Gastroesophageal sphincter (tissue), 4 donors: ENCODE measurements at regions not wholly inside any gene's neighbourhood (a gene's known extent, or its start where the extent isn't known, plus 50 kb on each side); places are given as distances from the start of the nearest gene placed in this dataset.
A peak's percentile ranks its signal among the peaks of the same experiment; 100 is the strongest.

Experiments used
- ATAC-seq: fragments of 150-250 bp; one replicate; pipeline ENCODE4 v1.9.1; 2016; ENCODE audit warnings: mild to moderate bottlenecking, moderate library complexity
- H3K27ac ChIP-seq, 4 donors: fragments of 200-600 bp; sonication (generic) in 3 of 4; 1 replicate in 3 of 4; 2 replicates in 1 of 4; pipeline ENCODE4 v1.5.1; 2016 to 2019
- H3K27me3 ChIP-seq: fragments of 200-600 bp; sonication (generic); one replicate; pipeline ENCODE4 v1.5.1; 2019
- H3K36me3 ChIP-seq, 2 donors: fragments of 200-600 bp; sonication (generic); one replicate each; pipeline ENCODE4 v1.5.1; 2019; ENCODE audit warnings: control low read depth in 1 of 2
- H3K4me1 ChIP-seq, 3 donors: fragments of 200-600 bp; sonication (generic); 1 replicate in 2 of 3; 2 replicates in 1 of 3; pipeline ENCODE4 v1.5.1; 2016 to 2019; ENCODE audit warnings: control low read depth in 2 of 3
- H3K4me3 ChIP-seq, 2 donors: fragments of 200-600 bp; sonication (generic); one replicate each; pipeline ENCODE4 v1.5.1; 2019; ENCODE audit warnings: mild to moderate bottlenecking in 1 of 2, moderate library complexity in 1 of 2
- H3K9me3 ChIP-seq, 3 donors: fragments of 200-600 bp; sonication (generic); one replicate each; pipeline ENCODE4 v1.5.1; 2017 to 2019; ENCODE audit warnings: control low read depth in 2 of 3
- CTCF ChIP-seq, 4 experiments: fragments of 200-600 bp in 2 of 4; fragments of 450-650 bp in 2 of 4; sonication (generic) in 1 of 4; IDR thresholded peaks; one replicate each; pipeline ENCODE4 v1.5.1; 2017 to 2019; ENCODE audit warnings: antibody characterized with exemption in 4 of 4, mild to moderate bottlenecking in 2 of 4, moderate library complexity in 2 of 4
- EP300 ChIP-seq: sonication (generic); formaldehyde crosslinking; IDR thresholded peaks from one replicate; pipeline ENCODE4 v1.6.1; 2017; ENCODE audit warnings: antibody characterized with exemption, mild to moderate bottlenecking
- POLR2A ChIP-seq, 2 donors: fragments of 450-650 bp; IDR thresholded peaks; one replicate each; pipeline ENCODE4 v1.6.1; 2017; ENCODE audit warnings: antibody characterized with exemption in 2 of 2, mild to moderate bottlenecking in 2 of 2, moderate library complexity in 1 of 2
- POLR2AphosphoS5 ChIP-seq: sonication (generic); formaldehyde crosslinking; IDR thresholded peaks from one replicate; pipeline ENCODE4 v1.6.1; 2017; ENCODE audit warnings: antibody characterized with exemption
- WGBS, 2 donors: methylation state at CpG; one replicate each; pipeline ENCODE4 v1.1.5; 2018; ENCODE audit warnings: low coverage in 1 of 2; 5-methylcytosine and 5-hydroxymethylcytosine counted together

- peak overlapping the region; percentile 1 to 50 (median 40) for H3K27ac ChIP-seq
- peaks cover 0 to 29% (median 3%) of the 10 kb centered on the region in 3 donors for H3K4me1 ChIP-seq
- H3K27me3 ChIP-seq, result no peaks in the 10 kb centered on the region
- ATAC-seq, result peak; percentile 39
- no peak overlapping the region for H3K4me3 ChIP-seq
- no peaks in the 10 kb centered on the region for H3K9me3 ChIP-seq
- TF ChIP-seq CTCF (IDR thresholded peaks at IDR 0.05), result no peak
- no peak for TF ChIP-seq EP300
- TF ChIP-seq POLR2A (IDR thresholded peaks at IDR 0.05), result no peak
- no peak for TF ChIP-seq POLR2AphosphoS5
- 7 to 21% methylated on average over 1 of the region's 1 CpG for WGBS, 2 donors
- no peaks in the 10 kb centered on the region for H3K36me3 ChIP-seq
These were observed 111.1 kb upstream of the PLEKHA5 start for GRCh38 chr12:19018302-19018970.

DNA sequence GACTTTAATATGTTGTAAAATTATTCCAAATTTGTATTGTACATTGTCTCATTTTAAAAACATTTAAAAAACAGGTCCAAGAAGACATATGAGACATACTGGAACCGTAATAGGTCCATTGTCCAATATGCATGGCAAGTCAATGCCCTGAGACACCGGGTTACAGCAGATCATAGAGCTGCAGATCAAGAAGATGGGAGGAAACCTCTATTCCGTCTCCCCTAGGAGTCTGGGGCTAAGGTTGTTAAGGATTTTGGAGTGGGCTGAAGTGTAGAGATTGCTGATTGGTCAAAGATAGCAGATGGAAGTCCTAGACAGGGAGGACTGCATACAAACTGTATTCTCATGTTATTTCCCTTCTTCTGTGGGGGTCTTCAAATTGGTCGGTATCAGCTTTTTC is 108.3 kb upstream of the PLEKHA5 start:
- H3K4me3 ChIP-seq, result no peak overlapping the region
- TF ChIP-seq EP300 (no peak), POLR2AphosphoS5 (no peak), POLR2A (IDR thresholded peaks at IDR 0.05) (no peak), CTCF (IDR thresholded peaks at IDR 0.05) (no peak)
- H3K27me3 ChIP-seq, result no peaks in the 10 kb centered on the region
- H3K9me3 ChIP-seq, result no peaks in the 10 kb centered on the region
- H3K4me1 ChIP-seq, result peaks cover 0 to 32% (median 3%) of the 10 kb centered on the region in 3 donors
- no peak for ATAC-seq
- WGBS, 2 donors, result 91 to 96% methylated on average over 4 of the region's 4 CpGs
- no peak overlapping the region for H3K27ac ChIP-seq
- no peaks in the 10 kb centered on the region for H3K36me3 ChIP-seq

- 74 to 80% methylated on average over 1 of the region's 1 CpG for WGBS, 2 donors
- no peak overlapping the region for H3K4me3 ChIP-seq
- H3K27ac ChIP-seq, result no peak overlapping the region
- no peaks in the 10 kb centered on the region for H3K9me3 ChIP-seq
- H3K27me3 ChIP-seq, result no peaks in the 10 kb centered on the region
- ATAC-seq, result no peak
- H3K4me1 ChIP-seq, result peaks cover 0 to 33% (median 3%) of the 10 kb centered on the region in 3 donors
- no peaks in the 10 kb centered on the region for H3K36me3 ChIP-seq
- TF ChIP-seq CTCF (IDR thresholded peaks at IDR 0.05) (no peak), EP300 (no peak), POLR2AphosphoS5 (no peak), POLR2A (IDR thresholded peaks at IDR 0.05) (no peak)
These were observed 107.9 kb upstream of the PLEKHA5 start for GRCh38 chr12:19021646-19022045.

- Histone ChIP-seq H3K4me3 (no peak overlapping the region), H3K27me3 (no peaks in the 10 kb centered on the region), H3K36me3 (no peaks in the 10 kb centered on the region), H3K27ac (no peak overlapping the region), H3K4me1 (peaks cover 0 to 42% (median 3%) of the 10 kb centered on the region in 3 donors), H3K9me3 (no peaks in the 10 kb centered on the region)
- no peak for ATAC-seq
- WGBS, 2 donors, result 71 to 77% methylated on average over 5 of the region's 5 CpGs
- no peak for TF ChIP-seq CTCF (IDR thresholded peaks at IDR 0.05)
These were observed 104.0 kb upstream of the PLEKHA5 start for GRCh38 chr12:19025582-19025981.

DNA sequence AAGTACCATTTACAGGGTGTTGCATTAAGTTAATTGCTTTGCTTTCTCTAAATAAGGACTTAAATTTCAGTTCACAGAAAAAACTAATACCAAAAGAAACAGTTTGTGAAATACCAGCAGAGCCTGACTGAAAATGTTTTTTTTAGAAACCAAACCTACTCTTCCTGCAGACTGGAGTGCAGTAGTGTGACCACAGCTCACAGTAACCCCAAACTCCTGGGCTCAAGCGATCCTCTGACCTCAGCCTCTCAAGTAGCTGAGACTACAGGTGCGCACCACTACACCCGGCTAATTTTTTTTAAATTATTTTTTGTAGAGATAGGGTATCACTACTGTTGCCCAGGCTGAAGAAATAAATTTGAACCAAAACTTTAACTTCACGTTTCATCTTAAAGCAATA is 103.5 kb upstream of the PLEKHA5 start:
- ATAC-seq, result no peak
- no peaks in the 10 kb centered on the region for H3K36me3 ChIP-seq
- H3K4me3 ChIP-seq, result no peak overlapping the region
- peaks cover 0 to 46% (median 3%) of the 10 kb centered on the region in 3 donors for H3K4me1 ChIP-seq
- H3K27ac ChIP-seq, result peak overlapping the region in 1 of 4 donors; percentile 68
- WGBS, 2 donors, result 86 to 88% methylated on average over 2 to 4 of the region's 4 CpGs
- no peaks in the 10 kb centered on the region for H3K27me3 ChIP-seq
- TF ChIP-seq POLR2A (IDR thresholded peaks at IDR 0.05) (no peak), POLR2AphosphoS5 (no peak), CTCF (IDR thresholded peaks at IDR 0.05) (no peak), EP300 (no peak)
- no peaks in the 10 kb centered on the region for H3K9me3 ChIP-seq
